ENCODE measurements at regions not wholly inside any gene's neighbourhood (a gene's known extent, or its start where the extent isn't known, plus 50 kb on each side); places are given as distances from the start of the nearest gene placed in this dataset.

DNA sequence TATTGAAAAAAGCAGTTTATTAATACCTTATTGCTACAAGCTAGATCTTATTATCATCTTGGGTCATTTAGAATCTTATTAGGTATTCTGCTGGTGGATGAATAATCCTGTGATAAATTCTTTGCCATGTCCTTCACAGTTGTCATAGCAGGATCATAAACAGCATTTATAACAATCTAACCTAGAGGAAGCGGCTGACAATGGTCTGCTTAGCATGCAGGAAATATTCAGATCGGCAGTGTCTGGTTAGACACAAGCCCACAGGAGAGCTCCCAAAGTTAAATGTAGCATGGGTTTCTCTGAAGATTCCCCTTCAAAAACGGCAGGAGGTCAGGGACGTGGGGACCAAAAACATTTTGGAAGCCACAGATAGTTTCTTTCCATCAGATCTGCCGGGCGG, 179.3 kb downstream of the FOXB1 start:
- TF ChIP-seq, protein P1, sequence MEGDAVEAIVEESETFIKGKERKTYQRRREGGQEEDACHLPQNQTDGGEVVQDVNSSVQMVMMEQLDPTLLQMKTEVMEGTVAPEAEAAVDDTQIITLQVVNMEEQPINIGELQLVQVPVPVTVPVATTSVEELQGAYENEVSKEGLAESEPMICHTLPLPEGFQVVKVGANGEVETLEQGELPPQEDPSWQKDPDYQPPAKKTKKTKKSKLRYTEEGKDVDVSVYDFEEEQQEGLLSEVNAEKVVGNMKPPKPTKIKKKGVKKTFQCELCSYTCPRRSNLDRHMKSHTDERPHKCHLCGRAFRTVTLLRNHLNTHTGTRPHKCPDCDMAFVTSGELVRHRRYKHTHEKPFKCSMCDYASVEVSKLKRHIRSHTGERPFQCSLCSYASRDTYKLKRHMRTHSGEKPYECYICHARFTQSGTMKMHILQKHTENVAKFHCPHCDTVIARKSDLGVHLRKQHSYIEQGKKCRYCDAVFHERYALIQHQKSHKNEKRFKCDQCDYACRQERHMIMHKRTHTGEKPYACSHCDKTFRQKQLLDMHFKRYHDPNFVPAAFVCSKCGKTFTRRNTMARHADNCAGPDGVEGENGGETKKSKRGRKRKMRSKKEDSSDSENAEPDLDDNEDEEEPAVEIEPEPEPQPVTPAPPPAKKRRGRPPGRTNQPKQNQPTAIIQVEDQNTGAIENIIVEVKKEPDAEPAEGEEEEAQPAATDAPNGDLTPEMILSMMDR (IDR thresholded peaks at IDR 0.05; ENCODE audit: control insufficient read depth, insufficient read depth, low read depth, low read length, missing control alignments), result no peak
- no peak for DNase-seq (ENCODE audit: low read depth)
- no peak overlapping the region for H3K4me3 ChIP-seq (ENCODE audit: control insufficient read depth, low read depth, low read length)

DNA sequence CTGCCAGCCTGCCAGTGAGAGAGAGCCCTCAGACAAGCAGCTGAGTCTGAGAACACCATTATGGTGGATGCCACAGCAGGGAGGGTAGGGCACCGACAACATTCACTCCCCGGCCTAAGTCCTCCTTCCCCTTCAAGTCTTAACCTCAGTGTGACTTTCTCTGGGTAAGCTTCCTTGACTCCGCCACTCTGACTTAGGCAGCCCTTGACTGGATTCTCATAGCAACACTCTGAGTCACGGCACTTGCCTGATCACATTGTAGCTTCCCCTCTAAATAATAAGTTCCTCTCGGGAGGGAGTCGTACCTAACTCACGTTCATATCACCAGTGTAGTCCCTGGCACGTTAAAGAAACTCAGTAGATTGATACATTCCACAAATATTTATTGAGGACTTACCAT, 180.5 kb downstream of the FOXB1 start:
- no peak for DNase-seq (ENCODE audit: low read depth)
- TF ChIP-seq, protein P1 (IDR thresholded peaks at IDR 0.05; ENCODE audit: control insufficient read depth, insufficient read depth, low read depth, low read length, missing control alignments), result no peak
- H3K4me3 ChIP-seq (ENCODE audit: control insufficient read depth, low read depth, low read length), result no peak overlapping the region

DNA sequence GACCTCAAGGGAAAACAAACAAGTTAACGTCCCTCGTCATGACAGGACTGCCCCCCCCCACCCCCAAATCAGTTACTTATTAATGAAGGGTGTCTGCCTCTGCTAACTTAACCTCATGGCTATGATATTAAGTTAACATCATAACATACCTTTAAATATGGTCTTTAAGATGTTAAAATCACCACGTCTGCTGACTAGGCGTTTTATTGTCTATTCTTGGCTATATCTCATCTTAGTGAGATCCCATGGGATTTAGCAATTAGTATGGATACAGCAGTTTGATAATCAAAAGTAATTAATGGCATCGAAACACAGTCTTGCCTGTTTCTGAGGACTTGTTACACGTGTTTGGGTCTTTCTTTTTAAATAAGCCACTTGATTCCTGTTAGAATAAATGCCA, 186.9 kb downstream of the FOXB1 start:
- TF ChIP-seq, protein P1 (IDR thresholded peaks at IDR 0.05; ENCODE audit: control insufficient read depth, insufficient read depth, low read depth, low read length, missing control alignments), result no peak
- H3K4me3 ChIP-seq (ENCODE audit: control insufficient read depth, low read depth, low read length), result no peak overlapping the region
- no peak for DNase-seq (ENCODE audit: low read depth)

DNA sequence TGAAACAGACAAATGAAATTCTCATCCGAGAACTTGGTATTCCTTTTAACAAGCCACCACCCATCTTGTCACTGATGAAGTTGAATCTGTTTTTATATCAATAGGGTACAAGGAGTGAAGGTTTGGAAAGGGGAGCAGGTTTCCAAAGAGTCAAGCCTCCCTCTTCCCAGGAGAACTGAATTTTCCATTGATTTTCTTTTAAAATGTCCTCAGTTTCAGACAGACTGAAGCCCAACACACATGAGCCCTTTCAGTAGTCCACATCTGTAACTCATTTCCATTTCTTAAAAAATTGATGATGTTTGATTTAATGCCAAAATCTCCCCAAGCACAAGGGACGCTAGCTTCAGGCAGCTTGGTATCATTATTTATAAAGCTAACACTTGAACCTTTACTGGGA, 187.7 kb downstream of the FOXB1 start:
- H3K4me3 ChIP-seq (ENCODE audit: control insufficient read depth, low read depth, low read length), result no peak overlapping the region
- TF ChIP-seq, protein P1 (IDR thresholded peaks at IDR 0.05; ENCODE audit: control insufficient read depth, insufficient read depth, low read depth, low read length, missing control alignments), result no peak
- DNase-seq (ENCODE audit: low read depth), result no peak

DNA sequence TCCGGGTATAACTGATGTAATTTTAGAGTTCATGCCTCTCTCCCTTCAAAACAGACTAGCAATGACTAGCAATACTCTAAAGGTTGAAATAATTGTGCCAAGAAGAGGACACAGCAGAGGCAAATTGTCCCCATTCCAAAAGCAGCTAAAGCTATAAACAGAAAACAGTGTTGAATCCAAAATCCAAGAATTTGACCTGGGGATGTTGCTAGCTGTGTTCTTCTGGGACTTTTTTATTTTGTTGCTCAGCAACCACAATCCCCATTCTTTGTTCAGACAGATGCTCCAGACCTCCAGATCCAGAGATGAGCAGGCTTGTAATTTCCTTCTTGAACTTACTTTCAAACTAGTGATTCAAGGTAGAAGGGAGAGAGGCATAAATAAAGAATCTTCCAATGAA, 191.5 kb downstream of the FOXB1 start:
- no peak overlapping the region for H3K4me3 ChIP-seq (ENCODE audit: control insufficient read depth, low read depth, low read length)
- no peak for DNase-seq (ENCODE audit: low read depth)
- TF ChIP-seq, protein P1 (IDR thresholded peaks at IDR 0.05; ENCODE audit: control insufficient read depth, insufficient read depth, low read depth, low read length, missing control alignments), result no peak

DNA sequence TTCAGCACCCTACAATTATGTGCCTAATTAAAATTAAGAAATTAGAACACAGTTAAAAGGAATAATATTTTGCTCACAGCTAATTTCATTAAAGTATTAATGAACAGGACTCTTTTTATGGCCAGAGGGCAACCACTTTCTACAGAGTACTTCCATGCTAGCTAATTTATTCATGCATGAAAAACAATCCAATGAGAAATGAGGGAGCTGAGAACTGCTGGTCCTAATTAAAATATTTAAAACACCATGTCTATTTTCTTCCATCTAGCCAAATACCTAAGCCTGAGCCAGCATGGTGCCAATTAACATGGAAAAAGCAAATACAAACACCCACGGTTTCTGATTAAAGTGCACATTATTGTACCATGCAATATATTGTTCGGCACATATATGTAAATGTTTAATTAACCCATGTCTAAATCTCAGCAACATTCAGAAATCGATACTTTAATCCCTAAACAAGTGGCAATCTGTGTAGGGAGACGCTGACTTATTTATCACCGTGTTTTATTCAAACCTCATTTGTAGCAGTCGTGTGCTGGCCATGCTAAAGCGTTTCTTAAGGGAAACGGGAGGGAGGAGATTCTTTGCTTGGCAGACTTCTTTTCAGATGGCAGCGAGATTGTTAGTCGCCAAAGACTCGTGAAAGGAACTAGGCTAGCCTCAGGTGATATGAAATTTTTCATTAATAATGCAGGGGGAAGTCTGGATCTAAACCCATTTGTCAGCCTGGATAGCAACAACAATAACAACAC, 193.5 kb downstream of the ANXA2 start:
- H3K4me3 ChIP-seq (ENCODE audit: control insufficient read depth, low read depth, low read length), result no peak overlapping the region
- TF ChIP-seq, protein P1 (IDR thresholded peaks at IDR 0.05; ENCODE audit: control insufficient read depth, insufficient read depth, low read depth, low read length, missing control alignments), result no peak
- DNase-seq (ENCODE audit: low read depth), result no peak
